T-cell (primary cell): ENCODE measurements at regions not wholly inside any gene's neighbourhood (a gene's known extent, or its start where the extent isn't known, plus 50 kb on each side); places are given as distances from the start of the nearest gene placed in this dataset.

Source experiments
- ATAC-seq, 4 experiments: fragments of 200-7000 bp in 3 of 4; fragments of 150-1000 bp in 1 of 4; cut with Tn5 transposase; replicated peaks in 1 of 4; 1 replicate in 3 of 4; 2 replicates in 1 of 4; pipeline ENCODE4 v1.10.0; 2021; ENCODE audit warnings: moderate library complexity in 3 of 4, mild to moderate bottlenecking in 2 of 4, moderate number of reproducible peaks in 1 of 4
- CTCF ChIA-PET, 2 donors: fragments of 300-600 bp; sonication (Branson Sonifier 250); formaldehyde crosslinking; loops; one replicate each; lab custom pipeline; 2022; ENCODE audit warnings: antibody characterized with exemption in 2 of 2; lab: Charles Lee
- POLR2A ChIA-PET, 2 donors: fragments of 300-600 bp; sonication (Branson Sonifier 250); formaldehyde crosslinking; loops; one replicate each; lab custom pipeline; 2022; ENCODE audit warnings: antibody characterized with exemption in 2 of 2; lab: Charles Lee
- DNase-seq, 35 experiments: peaks; one replicate each; pipeline versions ENCODE4 v3.0.0 to v3.0.0-alpha.2; 2013 to 2023
- H3K27ac ChIP-seq: one replicate; pipeline ENCODE4 v1.5.1; 2013; ENCODE audit warnings: low read length
- H3K27me3 ChIP-seq, 2 experiments: replicated peaks in 1 of 2; 1 replicate in 1 of 2; 2 replicates in 1 of 2; pipeline versions ENCODE4 v1.6.1 to v1.7.0; 2013; ENCODE audit warnings: low read length in 1 of 2, mixed read lengths in 1 of 2; ENCODE audit not compliant: control insufficient read depth in 2 of 2, insufficient read depth in 2 of 2; ENCODE audit errors: extremely low read depth in 1 of 2
- H3K36me3 ChIP-seq, 2 donors: 1 replicate in 1 of 2; 2 replicates in 1 of 2; pipeline versions ENCODE4 v1.6.1 to v1.7.0; 2013; ENCODE audit warnings: low read length in 1 of 2; ENCODE audit not compliant: control insufficient read depth in 2 of 2, insufficient read depth in 1 of 2; ENCODE audit errors: extremely low read depth in 1 of 2
- H3K4me1 ChIP-seq, 2 experiments: 1 replicate in 1 of 2; 2 replicates in 1 of 2; pipeline versions ENCODE4 v1.6.1 to v1.7.0; 2013; ENCODE audit warnings: low read length in 2 of 2, mixed read lengths in 1 of 2; ENCODE audit not compliant: insufficient read depth in 2 of 2, control insufficient read depth in 1 of 2; ENCODE audit errors: extremely low read depth in 1 of 2
- H3K4me3 ChIP-seq, 2 donors: 1 replicate in 1 of 2; 2 replicates in 1 of 2; pipeline versions ENCODE4 v1.5.1 to v1.7.0; 2013; ENCODE audit warnings: mild to moderate bottlenecking in 2 of 2, low read length in 1 of 2, moderate library complexity in 1 of 2; ENCODE audit not compliant: control insufficient read depth in 1 of 2; ENCODE audit errors: extremely low read depth in 1 of 2
- H3K9me3 ChIP-seq: 2 replicates; pipeline ENCODE4 v1.7.0; 2013
- H3K27ac Mint-ChIP-seq, 2 donors: one replicate each; pipeline ENCODE4 v1.8.0; 2020 to 2021; ENCODE audit warnings: mild to moderate bottlenecking in 2 of 2, mixed read lengths in 2 of 2
- H3K27me3 Mint-ChIP-seq, 2 donors: one replicate each; pipeline ENCODE4 v1.8.0; 2021 to 2022; ENCODE audit warnings: mixed read lengths in 2 of 2
- H3K36me3 Mint-ChIP-seq: one replicate; pipeline ENCODE4 v1.8.0; 2021; ENCODE audit warnings: mixed read lengths
- H3K4me1 Mint-ChIP-seq, 3 donors: one replicate each; pipeline ENCODE4 v1.8.0; 2020 to 2022; ENCODE audit warnings: mixed read lengths in 3 of 3, mild to moderate bottlenecking in 1 of 3
- H3K4me3 Mint-ChIP-seq, 3 donors: one replicate each; pipeline ENCODE4 v1.8.0; 2020 to 2022; ENCODE audit warnings: mild to moderate bottlenecking in 3 of 3, mixed read lengths in 3 of 3, moderate library complexity in 3 of 3
- H3K9me3 Mint-ChIP-seq, 3 donors: one replicate each; pipeline ENCODE4 v1.8.0; 2020 to 2022; ENCODE audit warnings: mixed read lengths in 3 of 3
- WGBS: methylation state at CpG from one replicate; pipeline ENCODE4 v1.1.5; 2013; ENCODE audit warnings: missing lambda C conversion rate; ENCODE audit not compliant: insufficient coverage; 5-methylcytosine and 5-hydroxymethylcytosine counted together

- DNase-seq (no peak), ATAC-seq (no peak)
- CTCF ChIA-PET: no interaction called here
- H3K27me3 Mint-ChIP-seq: peaks cover 0 to 6% of the 10 kb centered on the region in 2 donors
- no peaks in the 10 kb centered on the region for H3K4me1 ChIP-seq
- no peak overlapping the region for H3K4me3 ChIP-seq
- no peak overlapping the region for H3K4me3 Mint-ChIP-seq
- no peaks in the 10 kb centered on the region for H3K36me3 ChIP-seq
- H3K27ac Mint-ChIP-seq: no peak overlapping the region
- no peaks in the 10 kb centered on the region for H3K4me1 Mint-ChIP-seq
- H3K27me3 ChIP-seq: no peaks in the 10 kb centered on the region
- H3K27ac ChIP-seq: no peak overlapping the region
- H3K36me3 Mint-ChIP-seq: no peaks in the 10 kb centered on the region
- WGBS: no CpG with 5 or more reads among the region's 2 CpGs
- H3K9me3 ChIP-seq: no peaks in the 10 kb centered on the region
- POLR2A ChIA-PET: no interaction called here
- peaks cover 0 to 3% (median 0%) of the 10 kb centered on the region in 3 donors for H3K9me3 Mint-ChIP-seq
Measured at GRCh38 chrX:36626898-36627297, 381.3 kb upstream of the FAM47C start.

- DNase-seq (no peak), ATAC-seq (no peak)
- WGBS: no CpG with 5 or more reads among the region's 4 CpGs
- H3K9me3 ChIP-seq: no peaks in the 10 kb centered on the region
- H3K27me3 ChIP-seq: no peaks in the 10 kb centered on the region
- ChIA-PET POLR2A (no interaction called here), CTCF (no interaction called here)
- no peak overlapping the region for H3K27ac Mint-ChIP-seq
- no peak overlapping the region for H3K4me3 Mint-ChIP-seq
- H3K9me3 Mint-ChIP-seq: peaks cover 0 to 3% (median 2%) of the 10 kb centered on the region in 3 donors
- H3K4me3 ChIP-seq: no peak overlapping the region
- H3K36me3 Mint-ChIP-seq: no peaks in the 10 kb centered on the region
- no peaks in the 10 kb centered on the region for H3K27me3 Mint-ChIP-seq
- no peaks in the 10 kb centered on the region for H3K4me1 Mint-ChIP-seq
- no peaks in the 10 kb centered on the region for H3K36me3 ChIP-seq
- H3K4me1 ChIP-seq: no peaks in the 10 kb centered on the region
- H3K27ac ChIP-seq: no peak overlapping the region
Measured at GRCh38 chrX:36640232-36640631, 367.9 kb upstream of the FAM47C start.

GRCh38 chrX:36642052-36642451 lies 366.1 kb upstream of the FAM47C start:
- POLR2A ChIA-PET: no interaction called here
- CTCF ChIA-PET: no interaction called here
- Mint-ChIP-seq H3K4me1 (no peaks in the 10 kb centered on the region), H3K9me3 (peaks cover 0 to 8% (median 2%) of the 10 kb centered on the region in 3 donors), H3K4me3 (no peak overlapping the region), H3K27me3 (peaks cover 0 to 5% of the 10 kb centered on the region in 2 donors), H3K27ac (no peak overlapping the region), H3K36me3 (no peaks in the 10 kb centered on the region)
- H3K9me3 ChIP-seq: no peaks in the 10 kb centered on the region
- no peaks in the 10 kb centered on the region for H3K4me1 ChIP-seq
- DNase-seq (no peak), ATAC-seq (no peak)
- WGBS: no CpG with 5 or more reads among the region's 3 CpGs
- H3K27me3 ChIP-seq: no peaks in the 10 kb centered on the region
- H3K4me3 ChIP-seq: no peak overlapping the region
- H3K36me3 ChIP-seq: no peaks in the 10 kb centered on the region
- H3K27ac ChIP-seq: no peak overlapping the region

- Histone ChIP-seq H3K4me1 (no peaks in the 10 kb centered on the region), H3K27ac (no peak overlapping the region), H3K36me3 (no peaks in the 10 kb centered on the region), H3K9me3 (no peaks in the 10 kb centered on the region), H3K4me3 (no peak overlapping the region), H3K27me3 (no peaks in the 10 kb centered on the region)
- Mint-ChIP-seq H3K36me3 (no peaks in the 10 kb centered on the region), H3K9me3 (peaks cover 0 to 9% (median 0%) of the 10 kb centered on the region in 3 donors), H3K27ac (no peak overlapping the region), H3K4me3 (no peak overlapping the region), H3K4me1 (no peaks in the 10 kb centered on the region), H3K27me3 (peaks cover 0 to 5% of the 10 kb centered on the region in 2 donors)
- DNase-seq (no peak), ATAC-seq (no peak)
- no CpG with 5 or more reads among the region's 3 CpGs for WGBS
- ChIA-PET POLR2A (no interaction called here), CTCF (no interaction called here)
Measured at GRCh38 chrX:36650622-36651021, 357.5 kb upstream of the FAM47C start.

GRCh38 chrX:36683507-36683906 lies 324.7 kb upstream of the FAM47C start:
- no peak for DNase-seq
- Histone ChIP-seq H3K27ac (no peak overlapping the region), H3K36me3 (no peaks in the 10 kb centered on the region), H3K27me3 (no peaks in the 10 kb centered on the region), H3K4me3 (no peak overlapping the region), H3K9me3 (no peaks in the 10 kb centered on the region), H3K4me1 (no peaks in the 10 kb centered on the region)
- H3K36me3 Mint-ChIP-seq: no peaks in the 10 kb centered on the region
- no CpG with 5 or more reads among the region's 1 CpG for WGBS
- no peaks in the 10 kb centered on the region for H3K9me3 Mint-ChIP-seq
- no peaks in the 10 kb centered on the region for H3K27me3 Mint-ChIP-seq
- CTCF ChIA-PET: no interaction called here
- POLR2A ChIA-PET: no interaction called here
- no peak overlapping the region for H3K4me3 Mint-ChIP-seq
- H3K4me1 Mint-ChIP-seq: no peaks in the 10 kb centered on the region
- no peak overlapping the region for H3K27ac Mint-ChIP-seq
- no peak for ATAC-seq

- Histone ChIP-seq H3K36me3 (no peaks in the 10 kb centered on the region), H3K4me1 (no peaks in the 10 kb centered on the region), H3K4me3 (no peak overlapping the region), H3K9me3 (no peaks in the 10 kb centered on the region), H3K27me3 (no peaks in the 10 kb centered on the region), H3K27ac (no peak overlapping the region)
- Mint-ChIP-seq H3K27ac (no peak overlapping the region), H3K36me3 (no peaks in the 10 kb centered on the region), H3K4me1 (no peaks in the 10 kb centered on the region), H3K4me3 (no peak overlapping the region), H3K27me3 (no peaks in the 10 kb centered on the region), H3K9me3 (no peaks in the 10 kb centered on the region)
- ATAC-seq: no peak
- no peak for DNase-seq
- CTCF ChIA-PET: no interaction called here
- POLR2A ChIA-PET: no interaction called here
Measured at GRCh38 chrX:36684053-36684452, 324.1 kb upstream of the FAM47C start.

- H3K27ac Mint-ChIP-seq: no peak overlapping the region
- no peak for ATAC-seq
- WGBS: 49% methylated on average over 2 of the region's 3 CpGs
Measured at GRCh38 chrX:36721990-36722389, 286.2 kb upstream of the FAM47C start.

More at GRCh38 chrX:36721990-36722389, 286.2 kb upstream of the FAM47C start:
- H3K27ac ChIP-seq: no peak overlapping the region
- H3K4me3 Mint-ChIP-seq: no peak overlapping the region
- peaks cover 0 to 9% of the 10 kb centered on the region in 2 donors for H3K27me3 Mint-ChIP-seq
- H3K4me1 ChIP-seq: no peaks in the 10 kb centered on the region
- no peaks in the 10 kb centered on the region for H3K27me3 ChIP-seq
- DNase-seq: no peak
- H3K4me3 ChIP-seq: no peak overlapping the region
- H3K9me3 Mint-ChIP-seq: peaks cover 0 to 18% (median 0%) of the 10 kb centered on the region in 3 donors
- ChIA-PET POLR2A (no interaction called here), CTCF (interaction anchor here in 1 of 2 donors (0.5 kb wide), 1 partner anchor 753 kb away, joined by 3 read pairs; no protein-coding TSS in a partner anchor)
- no peaks in the 10 kb centered on the region for H3K36me3 Mint-ChIP-seq
- no peaks in the 10 kb centered on the region for H3K9me3 ChIP-seq
- no peaks in the 10 kb centered on the region for H3K36me3 ChIP-seq
- no peaks in the 10 kb centered on the region for H3K4me1 Mint-ChIP-seq
